ENCODE measurements at regions not wholly inside any gene's neighbourhood (a gene's known extent, or its start where the extent isn't known, plus 50 kb on each side); places are given as distances from the start of the nearest gene placed in this dataset.

DNA sequence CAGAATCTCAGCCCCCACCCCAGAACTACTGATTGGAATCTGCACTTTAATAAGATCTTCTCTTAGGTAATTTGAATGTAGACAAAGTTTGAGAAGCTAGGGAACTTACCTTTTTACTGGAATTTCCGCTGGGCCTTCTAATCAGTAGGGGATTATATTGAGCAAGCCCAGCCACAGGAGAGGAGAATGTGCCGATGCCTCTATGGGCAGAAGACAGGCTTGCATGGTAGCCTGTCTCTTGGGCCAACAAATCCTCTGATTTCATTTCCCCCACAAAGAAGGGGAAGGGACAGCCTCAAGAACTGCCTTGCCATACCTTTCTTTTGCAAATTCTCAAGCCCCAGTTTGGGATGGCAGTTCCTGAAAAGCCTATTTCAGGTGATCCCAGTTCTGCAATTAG lies 163.4 kb upstream of the BDNF start:
- DNase-seq (ENCODE audit: low read depth): no peak
- ChIA-PET POLR2A (no interaction called here), CTCF (interaction anchor here (1.6 kb wide), 1 partner anchor 12 kb away, joined by 4 read pairs; no protein-coding TSS in a partner anchor)
- TF ChIP-seq, protein P1, sequence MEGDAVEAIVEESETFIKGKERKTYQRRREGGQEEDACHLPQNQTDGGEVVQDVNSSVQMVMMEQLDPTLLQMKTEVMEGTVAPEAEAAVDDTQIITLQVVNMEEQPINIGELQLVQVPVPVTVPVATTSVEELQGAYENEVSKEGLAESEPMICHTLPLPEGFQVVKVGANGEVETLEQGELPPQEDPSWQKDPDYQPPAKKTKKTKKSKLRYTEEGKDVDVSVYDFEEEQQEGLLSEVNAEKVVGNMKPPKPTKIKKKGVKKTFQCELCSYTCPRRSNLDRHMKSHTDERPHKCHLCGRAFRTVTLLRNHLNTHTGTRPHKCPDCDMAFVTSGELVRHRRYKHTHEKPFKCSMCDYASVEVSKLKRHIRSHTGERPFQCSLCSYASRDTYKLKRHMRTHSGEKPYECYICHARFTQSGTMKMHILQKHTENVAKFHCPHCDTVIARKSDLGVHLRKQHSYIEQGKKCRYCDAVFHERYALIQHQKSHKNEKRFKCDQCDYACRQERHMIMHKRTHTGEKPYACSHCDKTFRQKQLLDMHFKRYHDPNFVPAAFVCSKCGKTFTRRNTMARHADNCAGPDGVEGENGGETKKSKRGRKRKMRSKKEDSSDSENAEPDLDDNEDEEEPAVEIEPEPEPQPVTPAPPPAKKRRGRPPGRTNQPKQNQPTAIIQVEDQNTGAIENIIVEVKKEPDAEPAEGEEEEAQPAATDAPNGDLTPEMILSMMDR (IDR thresholded peaks at IDR 0.05; ENCODE audit: insufficient read depth, low read depth, low read length): no peak
- H3K27me3 ChIP-seq (ENCODE audit: control insufficient read depth, insufficient read depth, low read length): no peaks in the 10 kb centered on the region
- H3K36me3 ChIP-seq (ENCODE audit: control insufficient read depth, insufficient read depth, low read length): no peaks in the 10 kb centered on the region
- no peak overlapping the region for H3K4me3 ChIP-seq (ENCODE audit: low read depth, low read length)

DNA sequence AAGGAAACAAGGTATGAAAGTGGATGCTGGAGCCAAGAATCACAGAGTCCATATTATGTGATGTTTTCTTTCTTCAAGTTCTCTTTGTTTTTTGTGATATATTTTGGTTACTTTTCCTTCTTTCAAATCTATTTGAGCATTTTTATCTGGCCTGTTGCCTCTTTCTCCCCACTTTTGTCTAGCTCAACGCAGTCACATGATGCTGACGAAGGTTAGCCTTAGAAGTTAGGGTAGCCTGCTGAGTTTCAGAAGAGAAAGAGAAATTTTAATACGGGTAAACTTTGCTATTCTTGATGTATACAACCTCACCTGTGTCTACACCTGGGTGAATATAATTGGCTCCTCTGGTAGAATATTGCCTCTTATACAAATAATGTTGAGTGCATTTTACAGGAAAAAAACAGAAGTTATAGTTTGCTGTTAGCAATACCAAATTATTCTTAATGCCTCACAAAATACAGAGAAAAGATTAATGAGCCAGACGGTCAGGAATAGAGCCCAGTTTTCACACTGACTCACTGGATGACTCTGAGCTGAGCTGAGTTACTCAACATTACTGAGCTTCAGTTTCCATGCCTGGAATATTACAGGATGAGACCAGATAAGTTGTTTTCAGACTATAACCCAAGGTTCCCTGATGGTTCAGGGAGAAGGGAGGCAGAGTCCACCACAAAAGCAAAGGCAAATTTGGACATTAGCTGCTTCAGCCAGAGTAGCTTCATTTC lies 161.6 kb upstream of the BDNF start:
- Histone ChIP-seq H3K4me3 (ENCODE audit: low read depth, low read length) (no peak overlapping the region), H3K36me3 (ENCODE audit: control insufficient read depth, insufficient read depth, low read length) (no peaks in the 10 kb centered on the region), H3K27me3 (ENCODE audit: control insufficient read depth, insufficient read depth, low read length) (no peaks in the 10 kb centered on the region)
- TF ChIP-seq, protein P1 (IDR thresholded peaks at IDR 0.05; ENCODE audit: insufficient read depth, low read depth, low read length): no peak
- peak; percentile 77 for DNase-seq (ENCODE audit: low read depth)
- ChIA-PET POLR2A (interaction anchor here (0.5 to 0.6 kb wide), 2 partner anchors 20 to 144 kb away, joined by 3 read pairs; no protein-coding TSS in a partner anchor), CTCF (interaction anchor here (0.8 to 1.2 kb wide), 3 partner anchors 9 to 145 kb away, joined by 3 to 4 read pairs (median 3); no protein-coding TSS in a partner anchor)

DNA sequence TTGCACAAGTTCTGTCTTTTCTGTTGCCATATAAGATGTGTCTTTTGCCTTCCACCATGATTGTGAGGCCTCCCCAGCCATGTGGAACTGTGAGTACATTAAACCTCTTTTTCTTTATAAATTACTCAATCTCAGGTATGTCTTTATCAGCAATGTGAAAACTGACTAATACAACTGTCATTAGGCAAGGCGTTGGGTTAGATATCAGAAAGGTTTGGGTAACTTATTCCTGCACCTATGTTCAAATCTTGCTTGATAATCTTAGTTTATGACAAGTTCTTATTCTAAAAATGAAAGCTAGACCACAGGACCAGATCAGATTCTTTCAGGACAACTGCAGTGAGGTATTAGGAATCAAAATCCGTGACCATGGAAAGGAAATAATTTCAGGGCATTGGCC lies 160.6 kb upstream of the BDNF start:
- TF ChIP-seq, protein P1 (IDR thresholded peaks at IDR 0.05; ENCODE audit: insufficient read depth, low read depth, low read length): no peak
- Histone ChIP-seq H3K4me3 (ENCODE audit: low read depth, low read length) (no peak overlapping the region), H3K36me3 (ENCODE audit: control insufficient read depth, insufficient read depth, low read length) (no peaks in the 10 kb centered on the region), H3K27me3 (ENCODE audit: control insufficient read depth, insufficient read depth, low read length) (no peaks in the 10 kb centered on the region)
- ChIA-PET CTCF (no interaction called here), POLR2A (interaction anchor here (0.6 kb wide), 1 partner anchor 67 kb away, joined by 10 read pairs; no protein-coding TSS in a partner anchor)
- no peak for DNase-seq (ENCODE audit: low read depth)

DNA sequence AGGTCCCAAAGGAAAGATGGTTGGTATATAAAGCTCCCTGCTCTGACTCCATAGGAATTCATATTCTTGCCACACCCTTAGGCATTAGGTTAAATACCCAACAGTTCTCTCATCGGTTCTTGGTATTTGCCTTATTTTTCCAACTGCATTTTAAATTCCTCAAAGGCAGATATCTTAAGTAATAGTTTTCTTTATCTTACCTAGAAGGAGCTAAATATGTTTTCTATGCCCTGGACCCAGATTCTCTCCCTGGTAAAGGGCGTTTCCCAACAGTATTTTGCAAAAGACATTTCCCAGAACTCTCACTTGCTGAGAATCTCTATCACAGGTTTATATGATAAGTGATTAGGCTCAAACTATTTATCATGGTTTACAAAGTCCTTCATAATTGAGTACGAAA lies 158.6 kb upstream of the BDNF start:
- CTCF ChIA-PET: no interaction called here
- Histone ChIP-seq H3K36me3 (ENCODE audit: control insufficient read depth, insufficient read depth, low read length) (no peaks in the 10 kb centered on the region), H3K27me3 (ENCODE audit: control insufficient read depth, insufficient read depth, low read length) (no peaks in the 10 kb centered on the region), H3K4me3 (ENCODE audit: low read depth, low read length) (no peak overlapping the region)
- POLR2A ChIA-PET: no interaction called here
- DNase-seq (ENCODE audit: low read depth): no peak
- TF ChIP-seq, protein P1 (IDR thresholded peaks at IDR 0.05; ENCODE audit: insufficient read depth, low read depth, low read length): no peak

DNA sequence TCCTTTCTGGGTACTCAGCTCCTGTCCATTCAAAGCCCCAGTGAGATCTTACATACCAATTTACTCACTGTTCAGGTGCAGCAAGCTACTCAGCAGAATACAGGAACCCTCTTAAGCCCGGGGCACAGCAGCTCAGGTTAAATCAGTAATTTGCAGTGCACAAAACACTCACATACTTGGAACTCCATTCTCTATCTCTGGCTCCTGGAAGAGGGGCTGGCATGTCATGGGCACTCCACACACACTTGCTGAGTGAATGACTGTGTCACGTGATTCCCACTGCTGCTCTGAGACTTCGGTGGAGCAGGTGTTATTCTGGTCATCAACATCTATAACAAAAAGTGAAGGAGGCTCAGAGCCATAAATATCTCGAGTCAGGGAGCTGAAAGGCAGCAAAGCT lies 157.3 kb upstream of the BDNF start:
- CTCF ChIA-PET: interaction anchor here (1.3 to 1.6 kb wide), 3 partner anchors 12 to 23 kb away, joined by 4 to 5 read pairs (median 4); no protein-coding TSS in a partner anchor
- Histone ChIP-seq H3K4me3 (ENCODE audit: low read depth, low read length) (no peak overlapping the region), H3K36me3 (ENCODE audit: control insufficient read depth, insufficient read depth, low read length) (no peaks in the 10 kb centered on the region), H3K27me3 (ENCODE audit: control insufficient read depth, insufficient read depth, low read length) (no peaks in the 10 kb centered on the region)
- DNase-seq (ENCODE audit: low read depth): no peak
- TF ChIP-seq, protein P1 (IDR thresholded peaks at IDR 0.05; ENCODE audit: insufficient read depth, low read depth, low read length): no peak
- POLR2A ChIA-PET: no interaction called here

All from BJ (cell line).